Tibial nerve (tissue), 4 donors: ENCODE measurements at regions not wholly inside any gene's neighbourhood (a gene's known extent, or its start where the extent isn't known, plus 50 kb on each side); places are given as distances from the start of the nearest gene placed in this dataset.
A peak's percentile ranks its signal among the peaks of the same experiment; 100 is the strongest.

Experiments
- DNase-seq, 2 donors: peaks; one replicate each; pipeline ENCODE4 v3.0.0-alpha.2; 2019; ENCODE audit warnings: low spot score in 2 of 2
- H3K27ac ChIP-seq, 4 donors: fragments of 200-600 bp; sonication (generic) in 3 of 4; one replicate each; pipeline ENCODE4 v1.5.1; 2017 to 2019; ENCODE audit warnings: mild to moderate bottlenecking in 1 of 4
- H3K27me3 ChIP-seq, 2 donors: fragments of 200-600 bp; sonication (generic) in 1 of 2; one replicate each; pipeline versions ENCODE4 v1.5.1 to v1.6.0; 2017 to 2019
- H3K36me3 ChIP-seq, 3 donors: fragments of 200-600 bp; sonication (generic); one replicate each; pipeline ENCODE4 v1.5.1; 2018 to 2019
- H3K4me1 ChIP-seq, 4 donors: fragments of 200-600 bp; sonication (generic) in 3 of 4; one replicate each; pipeline ENCODE4 v1.5.1; 2017 to 2019
- H3K4me3 ChIP-seq, 4 donors: fragments of 200-600 bp; sonication (generic) in 3 of 4; one replicate each; pipeline ENCODE4 v1.5.1; 2017 to 2019; ENCODE audit warnings: mild to moderate bottlenecking in 1 of 4, moderate library complexity in 1 of 4
- H3K9me3 ChIP-seq, 4 donors: fragments of 200-600 bp; sonication (generic) in 3 of 4; one replicate each; pipeline ENCODE4 v1.5.1; 2017 to 2019
- CTCF ChIP-seq, 5 experiments: fragments of 200-600 bp in 3 of 5; fragments of 450-650 bp in 2 of 5; sonication (generic) in 3 of 5; IDR thresholded peaks; one replicate each; pipeline ENCODE4 v1.5.1; 2016 to 2019; ENCODE audit warnings: antibody characterized with exemption in 5 of 5, mild to moderate bottlenecking in 3 of 5, moderate library complexity in 2 of 5
- EP300 ChIP-seq, 2 donors: sonication (generic); formaldehyde crosslinking; IDR thresholded peaks; one replicate each; pipeline ENCODE4 v1.6.1; 2017; ENCODE audit warnings: antibody characterized with exemption in 2 of 2, mild to moderate bottlenecking in 1 of 2
- POLR2A ChIP-seq, 2 donors: fragments of 450-650 bp; IDR thresholded peaks; one replicate each; pipeline ENCODE4 v1.6.1; 2017; ENCODE audit warnings: antibody characterized with exemption in 2 of 2, mild to moderate bottlenecking in 2 of 2, moderate library complexity in 2 of 2
- WGBS, 2 donors: methylation state at CpG; one replicate each; pipeline ENCODE4 v1.1.5; 2018; 5-methylcytosine and 5-hydroxymethylcytosine counted together

GRCh38 chr4:181523973-181524372 lies 719.2 kb upstream of the TENM3 start:
- Histone ChIP-seq H3K36me3 (no peaks in the 10 kb centered on the region), H3K9me3 (peaks cover 0 to 3% (median 0%) of the 10 kb centered on the region in 4 donors), H3K4me3 (no peak overlapping the region), H3K27ac (no peak overlapping the region), H3K4me1 (no peaks in the 10 kb centered on the region), H3K27me3 (no peaks in the 10 kb centered on the region)
- TF ChIP-seq POLR2A (IDR thresholded peaks at IDR 0.05) (no peak), EP300 (IDR thresholded peaks at IDR 0.05) (no peak), CTCF (IDR thresholded peaks at IDR 0.05) (no peak)
- DNase-seq: no peak
- 61 to 63% methylated on average over 8 of the region's 8 CpGs for WGBS, 2 donors

GRCh38 chr4:181524499-181524898 lies 718.7 kb upstream of the TENM3 start:
- 83 to 84% methylated on average over 5 of the region's 5 CpGs for WGBS, 2 donors
- H3K27me3 ChIP-seq: no peaks in the 10 kb centered on the region
- no peak for TF ChIP-seq EP300 (IDR thresholded peaks at IDR 0.05)
- TF ChIP-seq CTCF (IDR thresholded peaks at IDR 0.05): no peak
- TF ChIP-seq POLR2A (IDR thresholded peaks at IDR 0.05): no peak

GRCh38 chr4:181525634-181526033 lies 717.6 kb upstream of the TENM3 start:
- no peak for DNase-seq
- 58 to 59% methylated on average over 3 of the region's 3 CpGs for WGBS, 2 donors

More at GRCh38 chr4:181524499-181524898, 718.7 kb upstream of the TENM3 start:
- Histone ChIP-seq H3K27ac (no peak overlapping the region), H3K4me3 (no peak overlapping the region), H3K36me3 (no peaks in the 10 kb centered on the region), H3K4me1 (no peaks in the 10 kb centered on the region), H3K9me3 (no peaks in the 10 kb centered on the region)
- no peak for DNase-seq

GRCh38 chr4:181528570-181529184 lies 714.5 kb upstream of the TENM3 start:
- Histone ChIP-seq H3K27ac (no peak overlapping the region), H3K4me3 (no peak overlapping the region), H3K36me3 (no peaks in the 10 kb centered on the region), H3K4me1 (no peaks in the 10 kb centered on the region), H3K9me3 (no peaks in the 10 kb centered on the region), H3K27me3 (no peaks in the 10 kb centered on the region)
- peak in 1 of 2 donors; percentile 47 for DNase-seq
- 3 to 7% methylated on average over 4 of the region's 4 CpGs for WGBS, 2 donors
- TF ChIP-seq POLR2A (IDR thresholded peaks at IDR 0.05) (no peak), CTCF (IDR thresholded peaks at IDR 0.05) (peak; percentile 67 to 76 (median 71)), EP300 (IDR thresholded peaks at IDR 0.05) (no peak)

More at GRCh38 chr4:181525634-181526033, 717.6 kb upstream of the TENM3 start:
- H3K27me3 ChIP-seq: no peaks in the 10 kb centered on the region
- TF ChIP-seq CTCF (IDR thresholded peaks at IDR 0.05) (no peak), EP300 (IDR thresholded peaks at IDR 0.05) (no peak), POLR2A (IDR thresholded peaks at IDR 0.05) (no peak)
- no peak overlapping the region for H3K27ac ChIP-seq
- no peaks in the 10 kb centered on the region for H3K9me3 ChIP-seq
- no peaks in the 10 kb centered on the region for H3K36me3 ChIP-seq
- H3K4me3 ChIP-seq: no peak overlapping the region
- no peaks in the 10 kb centered on the region for H3K4me1 ChIP-seq

GRCh38 chr4:181529537-181529936 lies 713.7 kb upstream of the TENM3 start:
- 71% methylated on average over 4 of the region's 4 CpGs for WGBS, 2 donors
- TF ChIP-seq POLR2A (IDR thresholded peaks at IDR 0.05) (no peak), CTCF (IDR thresholded peaks at IDR 0.05) (no peak), EP300 (IDR thresholded peaks at IDR 0.05) (no peak)
- no peak overlapping the region for H3K27ac ChIP-seq

More at GRCh38 chr4:181529537-181529936, 713.7 kb upstream of the TENM3 start:
- Histone ChIP-seq H3K36me3 (no peaks in the 10 kb centered on the region), H3K27me3 (no peaks in the 10 kb centered on the region), H3K4me1 (no peaks in the 10 kb centered on the region), H3K9me3 (no peaks in the 10 kb centered on the region), H3K4me3 (no peak overlapping the region)
- DNase-seq: no peak
